SK-N-SH (cell line): ENCODE measurements at regions not wholly inside any gene's neighbourhood (a gene's known extent, or its start where the extent isn't known, plus 50 kb on each side); places are given as distances from the start of the nearest gene placed in this dataset.

Experiments
- ELF1 ChIP-seq: IDR thresholded peaks from 2 replicates; pipeline ENCODE4 v1.4.0; 2012
- EP300 ChIP-seq, 2 experiments: IDR thresholded peaks; 2 replicates each; pipeline versions ENCODE4 v1.4.0 to v1.6.1; 2012; ENCODE audit warnings: borderline replicate concordance in 1 of 2, low read depth in 1 of 2, low read length in 1 of 2
- NRF1 ChIP-seq: IDR thresholded peaks from 2 replicates; pipeline ENCODE4 v1.6.1; 2012; ENCODE audit warnings: low read depth, mild to moderate bottlenecking, low read length
- PBX3 ChIP-seq: IDR thresholded peaks from 2 replicates; pipeline ENCODE4; 2012
- POLR2AphosphoS5 ChIP-seq: IDR thresholded peaks from 2 replicates; pipeline ENCODE4 v1.6.1; 2012; ENCODE audit warnings: low read depth, low read length
- RAD21 ChIP-seq: IDR thresholded peaks from 2 replicates; pipeline ENCODE4 v1.6.1; 2012; ENCODE audit warnings: mild to moderate bottlenecking, low read length
- TF ChIP-seq, protein P1 (sequence below): fragments of 200-600 bp; sonication (generic); IDR thresholded peaks from 2 replicates; pipeline ENCODE4 v1.6.1; 2017; ENCODE audit warnings: antibody characterized with exemption, mild to moderate bottlenecking, moderate library complexity
- TF ChIP-seq, protein P2 (sequence below): IDR thresholded peaks from 2 replicates; pipeline ENCODE4 v1.6.1; 2012; ENCODE audit warnings: mild to moderate bottlenecking, low read depth, low read length, moderate library complexity
- TF ChIP-seq, protein P3 (sequence below): IDR thresholded peaks from 2 replicates; pipeline ENCODE4 v1.4.0; 2012; ENCODE audit warnings: low read depth
- TF ChIP-seq, protein P4 (sequence below): fragments of 150-350 bp; IDR thresholded peaks from 2 replicates; pipeline ENCODE4 v1.6.1; 2017; ENCODE audit warnings: antibody characterized with exemption, low read length, low read depth, borderline replicate concordance

GRCh38 chr1:82818586-82818985 is 1017.9 kb downstream of the ADGRL2 start:
- TF ChIP-seq, protein P1, sequence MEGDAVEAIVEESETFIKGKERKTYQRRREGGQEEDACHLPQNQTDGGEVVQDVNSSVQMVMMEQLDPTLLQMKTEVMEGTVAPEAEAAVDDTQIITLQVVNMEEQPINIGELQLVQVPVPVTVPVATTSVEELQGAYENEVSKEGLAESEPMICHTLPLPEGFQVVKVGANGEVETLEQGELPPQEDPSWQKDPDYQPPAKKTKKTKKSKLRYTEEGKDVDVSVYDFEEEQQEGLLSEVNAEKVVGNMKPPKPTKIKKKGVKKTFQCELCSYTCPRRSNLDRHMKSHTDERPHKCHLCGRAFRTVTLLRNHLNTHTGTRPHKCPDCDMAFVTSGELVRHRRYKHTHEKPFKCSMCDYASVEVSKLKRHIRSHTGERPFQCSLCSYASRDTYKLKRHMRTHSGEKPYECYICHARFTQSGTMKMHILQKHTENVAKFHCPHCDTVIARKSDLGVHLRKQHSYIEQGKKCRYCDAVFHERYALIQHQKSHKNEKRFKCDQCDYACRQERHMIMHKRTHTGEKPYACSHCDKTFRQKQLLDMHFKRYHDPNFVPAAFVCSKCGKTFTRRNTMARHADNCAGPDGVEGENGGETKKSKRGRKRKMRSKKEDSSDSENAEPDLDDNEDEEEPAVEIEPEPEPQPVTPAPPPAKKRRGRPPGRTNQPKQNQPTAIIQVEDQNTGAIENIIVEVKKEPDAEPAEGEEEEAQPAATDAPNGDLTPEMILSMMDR: no peak
- TF ChIP-seq ELF1: no peak
- TF ChIP-seq, protein P2, sequence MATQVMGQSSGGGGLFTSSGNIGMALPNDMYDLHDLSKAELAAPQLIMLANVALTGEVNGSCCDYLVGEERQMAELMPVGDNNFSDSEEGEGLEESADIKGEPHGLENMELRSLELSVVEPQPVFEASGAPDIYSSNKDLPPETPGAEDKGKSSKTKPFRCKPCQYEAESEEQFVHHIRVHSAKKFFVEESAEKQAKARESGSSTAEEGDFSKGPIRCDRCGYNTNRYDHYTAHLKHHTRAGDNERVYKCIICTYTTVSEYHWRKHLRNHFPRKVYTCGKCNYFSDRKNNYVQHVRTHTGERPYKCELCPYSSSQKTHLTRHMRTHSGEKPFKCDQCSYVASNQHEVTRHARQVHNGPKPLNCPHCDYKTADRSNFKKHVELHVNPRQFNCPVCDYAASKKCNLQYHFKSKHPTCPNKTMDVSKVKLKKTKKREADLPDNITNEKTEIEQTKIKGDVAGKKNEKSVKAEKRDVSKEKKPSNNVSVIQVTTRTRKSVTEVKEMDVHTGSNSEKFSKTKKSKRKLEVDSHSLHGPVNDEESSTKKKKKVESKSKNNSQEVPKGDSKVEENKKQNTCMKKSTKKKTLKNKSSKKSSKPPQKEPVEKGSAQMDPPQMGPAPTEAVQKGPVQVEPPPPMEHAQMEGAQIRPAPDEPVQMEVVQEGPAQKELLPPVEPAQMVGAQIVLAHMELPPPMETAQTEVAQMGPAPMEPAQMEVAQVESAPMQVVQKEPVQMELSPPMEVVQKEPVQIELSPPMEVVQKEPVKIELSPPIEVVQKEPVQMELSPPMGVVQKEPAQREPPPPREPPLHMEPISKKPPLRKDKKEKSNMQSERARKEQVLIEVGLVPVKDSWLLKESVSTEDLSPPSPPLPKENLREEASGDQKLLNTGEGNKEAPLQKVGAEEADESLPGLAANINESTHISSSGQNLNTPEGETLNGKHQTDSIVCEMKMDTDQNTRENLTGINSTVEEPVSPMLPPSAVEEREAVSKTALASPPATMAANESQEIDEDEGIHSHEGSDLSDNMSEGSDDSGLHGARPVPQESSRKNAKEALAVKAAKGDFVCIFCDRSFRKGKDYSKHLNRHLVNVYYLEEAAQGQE: no peak
- no peak for TF ChIP-seq PBX3
- TF ChIP-seq, protein P3, sequence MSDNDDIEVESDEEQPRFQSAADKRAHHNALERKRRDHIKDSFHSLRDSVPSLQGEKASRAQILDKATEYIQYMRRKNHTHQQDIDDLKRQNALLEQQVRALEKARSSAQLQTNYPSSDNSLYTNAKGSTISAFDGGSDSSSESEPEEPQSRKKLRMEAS: no peak
- TF ChIP-seq POLR2AphosphoS5: no peak
- no peak for TF ChIP-seq NRF1
- TF ChIP-seq RAD21: no peak
- TF ChIP-seq, protein P4, sequence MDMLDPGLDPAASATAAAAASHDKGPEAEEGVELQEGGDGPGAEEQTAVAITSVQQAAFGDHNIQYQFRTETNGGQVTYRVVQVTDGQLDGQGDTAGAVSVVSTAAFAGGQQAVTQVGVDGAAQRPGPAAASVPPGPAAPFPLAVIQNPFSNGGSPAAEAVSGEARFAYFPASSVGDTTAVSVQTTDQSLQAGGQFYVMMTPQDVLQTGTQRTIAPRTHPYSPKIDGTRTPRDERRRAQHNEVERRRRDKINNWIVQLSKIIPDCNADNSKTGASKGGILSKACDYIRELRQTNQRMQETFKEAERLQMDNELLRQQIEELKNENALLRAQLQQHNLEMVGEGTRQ: no peak
- TF ChIP-seq EP300 (IDR thresholded peaks at IDR 0.05; ENCODE audit: borderline replicate concordance in 1 of 2, low read depth in 1 of 2, low read length in 1 of 2): no peak
